SHP77 treated with DMSO at 0.1 percent for 48 hours (cell line): ENCODE measurements at regions not wholly inside any gene's neighbourhood (a gene's known extent, or its start where the extent isn't known, plus 50 kb on each side); places are given as distances from the start of the nearest gene placed in this dataset.
"Not testable (repeated sequence)": the region's sequence is repeated elsewhere in the genome, so short reads cannot be mapped to it uniquely, and the experiment has no call there.

Experiments used
- DNase-seq: peaks from one replicate; lab custom pipeline; 2025; lab: John Stamatoyannopoulos, UW

DNA sequence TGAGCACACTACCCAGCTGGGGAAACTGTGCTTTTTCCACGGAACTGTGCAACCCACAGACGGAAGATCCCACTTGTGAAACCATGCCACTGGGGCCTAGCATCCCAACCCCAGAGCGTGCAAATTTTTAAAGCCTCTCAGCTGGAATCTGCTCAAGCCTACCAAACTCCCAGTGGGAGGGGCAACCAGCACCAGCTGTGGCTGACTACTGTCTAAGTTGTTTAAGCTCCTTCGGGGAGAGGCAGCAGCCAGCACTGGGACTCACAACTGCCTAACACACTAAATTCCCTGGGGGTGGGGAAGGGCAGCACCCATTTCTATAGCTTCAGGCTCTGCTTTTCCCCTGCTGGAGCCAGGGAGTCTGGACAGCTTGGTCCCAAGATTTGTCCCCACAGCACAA lies 287.6 kb upstream of the MSX2 start:
- no peak for DNase-seq

DNA sequence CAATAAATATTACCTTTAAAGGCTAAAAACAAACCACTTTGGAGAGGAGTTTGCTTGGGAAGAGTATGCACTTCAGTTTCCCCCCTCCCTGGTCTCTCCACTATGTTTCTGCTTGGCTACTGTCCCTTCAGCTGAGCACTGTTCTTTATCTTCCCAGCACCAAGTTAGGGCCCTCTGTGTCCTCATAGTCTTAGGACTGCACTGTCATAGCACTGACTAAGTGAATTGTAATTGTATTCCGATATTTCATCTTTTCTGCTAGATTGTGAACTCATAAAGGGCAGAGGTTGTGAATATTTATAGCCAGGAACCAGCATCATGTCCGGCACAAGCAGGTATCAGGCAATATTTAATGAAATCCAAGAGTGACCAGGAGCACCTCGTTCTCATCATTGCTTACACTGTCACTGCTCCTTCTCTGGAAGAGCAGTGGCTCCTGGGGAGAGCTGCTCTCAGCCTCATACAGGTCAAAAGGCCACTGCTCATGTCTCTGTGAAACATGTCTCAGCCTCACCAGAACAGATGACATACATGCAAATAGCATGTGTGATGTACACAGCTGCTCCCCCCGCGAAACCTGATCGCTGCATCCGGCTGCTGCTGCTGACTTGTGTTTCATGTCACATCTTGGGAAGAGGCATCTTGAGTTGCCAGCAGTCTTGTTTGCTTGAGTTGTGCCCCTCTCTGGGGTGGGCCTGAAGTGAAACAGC lies 279.7 kb upstream of the MSX2 start:
- DNase-seq = no peak

DNA sequence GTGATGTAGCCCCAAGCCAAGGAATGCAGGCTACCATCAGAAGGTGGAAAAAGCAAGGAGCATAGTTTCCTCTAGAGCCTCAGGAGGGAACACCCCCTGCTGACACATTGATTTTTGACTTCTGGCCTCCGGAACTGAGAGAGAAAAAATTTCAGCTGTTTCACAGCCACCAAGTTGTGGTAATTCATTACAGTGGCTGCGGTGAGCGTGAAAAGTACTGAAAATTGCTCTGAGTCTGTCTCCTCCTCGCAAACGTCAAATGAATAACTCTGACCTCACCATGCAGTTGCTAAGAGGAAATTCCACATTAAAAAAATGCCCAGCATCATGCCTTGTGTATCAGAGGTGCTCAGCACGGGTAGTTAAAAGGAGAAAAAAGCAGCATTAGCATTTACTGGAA lies 277.9 kb upstream of the MSX2 start:
- DNase-seq = no peak

DNA sequence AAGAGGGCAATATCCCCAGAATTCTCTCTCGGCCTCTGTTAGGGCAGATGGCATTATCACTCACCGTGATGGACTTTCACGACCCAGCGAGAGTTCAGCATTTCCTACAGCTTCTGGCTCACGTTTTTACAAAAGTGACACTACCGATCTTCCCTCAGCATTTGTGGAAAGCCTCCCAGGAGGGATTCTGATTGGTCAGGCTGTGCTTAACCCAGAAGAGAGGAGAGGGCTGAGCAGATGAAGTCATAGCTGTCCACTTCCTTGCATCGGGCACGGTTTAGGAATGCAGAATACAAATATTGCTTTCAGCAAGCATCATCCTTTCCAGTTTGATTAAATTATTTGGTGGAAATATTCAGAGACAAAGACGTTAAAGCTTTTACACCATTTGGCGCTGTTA lies 277.4 kb upstream of the MSX2 start:
- DNase-seq = no peak

DNA sequence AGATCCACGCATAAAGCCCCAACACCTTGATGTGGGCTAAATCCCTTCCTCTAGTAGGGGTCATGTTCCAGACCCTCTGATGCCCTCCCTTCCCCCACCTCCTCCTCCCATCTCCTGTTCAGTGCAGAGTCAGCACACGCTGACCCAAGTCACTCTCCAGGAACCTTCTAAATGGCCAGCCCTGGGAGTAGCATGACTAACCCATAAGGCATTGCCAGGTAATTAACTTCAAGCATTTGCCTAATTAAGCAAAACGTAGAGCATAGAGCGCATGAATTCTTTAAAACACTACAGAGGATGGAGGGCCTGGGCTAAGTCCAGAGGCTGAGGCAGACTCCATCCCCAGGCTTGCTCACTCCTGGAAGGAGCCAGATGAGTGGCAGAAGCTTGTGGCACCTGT lies 276.3 kb upstream of the MSX2 start:
- DNase-seq = no peak

DNA sequence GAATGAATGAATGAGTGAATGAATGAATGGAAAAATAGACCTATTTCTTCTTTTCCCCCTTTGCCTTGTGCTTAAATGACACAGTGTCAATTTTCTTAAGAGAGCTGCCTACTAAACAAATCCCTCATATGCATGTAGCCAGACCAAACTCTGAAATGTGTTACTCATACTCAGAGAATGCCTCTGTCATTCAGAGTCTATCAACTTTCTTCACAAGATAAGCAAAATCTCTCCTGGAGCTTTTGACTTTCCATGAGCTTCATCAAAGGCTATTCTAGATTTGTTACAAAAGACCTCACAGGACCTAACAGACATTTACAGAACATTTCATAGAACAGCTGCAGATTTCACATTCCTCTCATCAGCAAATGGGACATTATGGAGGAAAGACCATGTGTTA lies 275.7 kb upstream of the MSX2 start:
- DNase-seq = no peak

DNA sequence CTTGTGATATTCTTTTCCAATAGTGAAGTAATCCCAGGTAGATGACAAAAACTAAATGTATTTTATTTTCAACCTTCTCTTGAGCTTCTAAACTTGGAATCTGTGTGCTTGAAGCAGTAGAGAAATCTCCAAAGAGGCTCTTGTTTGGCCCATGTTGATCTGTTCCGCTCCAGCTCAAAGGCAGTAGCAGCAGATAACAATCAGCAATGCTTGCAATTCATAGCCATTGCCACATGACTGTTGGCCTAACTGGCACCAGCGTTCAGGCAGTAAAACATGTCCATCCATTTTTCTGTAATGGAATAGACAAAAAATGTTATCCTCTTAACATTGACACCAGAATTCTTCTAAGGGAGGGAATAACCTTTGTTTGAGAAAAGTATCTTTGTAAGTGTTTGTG lies 270.7 kb upstream of the MSX2 start:
- no peak for DNase-seq

DNA sequence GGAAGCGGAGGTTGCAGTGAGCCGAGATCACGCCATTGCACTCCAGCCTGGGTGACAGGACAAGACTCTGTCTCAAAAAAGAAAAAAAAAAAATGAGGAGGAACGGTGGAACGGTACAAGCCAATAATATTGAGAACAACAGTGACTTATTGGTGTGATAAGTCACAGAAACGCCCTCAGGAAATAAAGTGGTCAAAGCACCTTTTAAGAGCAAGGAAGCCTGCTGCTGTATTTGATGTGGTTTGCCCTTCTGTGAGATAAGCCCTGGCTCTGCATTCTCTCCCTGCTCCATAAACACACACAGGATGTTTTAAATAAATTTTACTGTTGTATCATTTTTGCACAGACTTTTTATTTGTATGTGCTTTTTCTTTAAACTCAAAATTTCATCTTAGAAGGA lies 269.9 kb upstream of the MSX2 start:
- no peak for DNase-seq

DNA sequence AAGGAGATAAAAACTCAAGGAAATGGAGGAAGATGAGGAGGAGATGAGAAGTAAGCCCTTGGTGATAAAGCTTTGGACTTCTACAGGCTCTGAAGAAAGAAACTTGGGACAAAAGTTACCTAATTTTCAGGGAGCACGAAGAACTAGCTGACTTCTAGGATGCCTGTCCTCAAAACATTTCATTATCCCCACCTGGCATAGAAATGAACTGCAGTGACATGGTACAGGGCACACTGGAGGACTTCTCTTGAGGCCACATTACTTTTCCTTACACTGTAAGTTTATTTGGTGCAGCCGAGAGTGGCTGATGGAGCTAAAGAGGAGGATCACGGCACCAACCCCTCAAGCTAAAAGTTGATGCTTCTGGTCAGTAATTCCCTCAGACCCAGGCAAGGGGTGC lies 269.5 kb upstream of the MSX2 start:
- no peak for DNase-seq

DNA sequence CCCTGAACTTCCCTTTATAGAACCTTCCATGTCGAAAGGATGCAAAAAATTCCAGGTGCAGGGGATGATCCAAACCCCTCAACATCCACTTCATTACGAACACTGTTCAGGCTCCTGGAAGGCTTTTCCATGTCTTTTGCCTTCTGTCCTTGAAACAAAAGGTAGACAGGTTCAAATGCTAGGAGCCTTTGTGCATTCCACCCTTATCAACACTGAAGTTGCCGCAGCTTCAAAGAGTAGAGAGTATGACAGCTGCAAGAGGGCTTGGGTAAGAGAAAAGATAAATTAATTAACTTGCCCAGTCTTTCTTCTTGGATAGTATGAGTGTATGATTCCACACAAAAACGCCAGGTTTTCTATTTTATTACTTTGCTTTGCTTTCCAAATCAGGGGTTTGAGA lies 269.1 kb upstream of the MSX2 start:
- no peak for DNase-seq

DNA sequence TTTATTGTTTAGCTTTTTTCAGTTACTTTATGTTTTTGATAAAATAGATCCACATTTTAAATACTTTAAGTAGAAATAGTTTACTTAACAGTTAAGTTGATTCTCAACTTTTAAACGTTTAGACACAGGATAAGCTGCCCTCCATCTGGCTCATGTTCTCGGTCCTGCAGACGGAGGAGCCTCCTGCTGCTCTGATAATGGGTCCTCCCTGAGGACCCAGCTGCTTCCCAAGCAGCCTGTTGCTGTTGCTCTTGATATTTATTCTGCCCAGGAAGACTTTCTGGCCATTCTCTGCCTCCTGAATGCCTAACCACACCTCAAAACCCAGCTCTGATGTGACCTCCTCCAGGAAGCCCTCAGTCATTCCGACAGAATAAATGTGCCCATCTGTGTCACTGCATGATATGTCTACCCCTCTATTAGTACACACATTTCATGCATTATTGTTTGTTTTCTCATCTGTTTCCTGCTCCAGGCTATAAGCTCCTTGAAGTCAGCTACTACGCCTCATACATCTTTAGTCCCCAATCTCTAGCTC lies 267.2 kb upstream of the MSX2 start:
- no peak for DNase-seq

DNA sequence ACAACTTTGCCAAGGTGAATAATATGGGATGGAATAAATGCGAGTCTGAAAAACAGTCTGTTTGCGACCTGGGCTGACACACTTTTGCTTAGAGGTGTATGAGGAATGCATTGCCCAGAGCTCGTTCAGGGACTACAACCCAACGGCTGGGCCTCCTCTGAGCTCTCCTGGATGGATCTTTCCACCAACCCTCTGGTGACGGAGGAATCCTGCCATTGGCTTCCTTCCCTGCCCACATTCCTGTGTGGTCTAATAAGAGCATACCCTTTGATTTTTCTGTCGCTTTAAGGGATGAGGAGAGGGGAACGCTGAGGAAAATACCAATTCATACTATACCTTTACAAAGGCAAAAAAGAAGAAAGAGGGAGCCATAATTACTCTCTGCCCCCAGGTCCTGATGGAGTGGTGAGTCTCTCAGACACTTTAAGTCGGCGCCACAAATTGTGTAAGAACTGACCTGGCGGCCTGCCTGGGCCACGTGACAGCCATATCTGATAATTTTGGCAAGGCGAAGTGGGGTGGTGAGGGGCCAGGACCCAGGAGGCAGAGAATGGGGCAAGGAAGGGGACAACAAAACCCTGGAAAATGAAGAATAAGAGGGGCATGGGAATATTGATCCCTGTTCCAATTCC lies 265.2 kb upstream of the MSX2 start:
- no peak for DNase-seq

DNA sequence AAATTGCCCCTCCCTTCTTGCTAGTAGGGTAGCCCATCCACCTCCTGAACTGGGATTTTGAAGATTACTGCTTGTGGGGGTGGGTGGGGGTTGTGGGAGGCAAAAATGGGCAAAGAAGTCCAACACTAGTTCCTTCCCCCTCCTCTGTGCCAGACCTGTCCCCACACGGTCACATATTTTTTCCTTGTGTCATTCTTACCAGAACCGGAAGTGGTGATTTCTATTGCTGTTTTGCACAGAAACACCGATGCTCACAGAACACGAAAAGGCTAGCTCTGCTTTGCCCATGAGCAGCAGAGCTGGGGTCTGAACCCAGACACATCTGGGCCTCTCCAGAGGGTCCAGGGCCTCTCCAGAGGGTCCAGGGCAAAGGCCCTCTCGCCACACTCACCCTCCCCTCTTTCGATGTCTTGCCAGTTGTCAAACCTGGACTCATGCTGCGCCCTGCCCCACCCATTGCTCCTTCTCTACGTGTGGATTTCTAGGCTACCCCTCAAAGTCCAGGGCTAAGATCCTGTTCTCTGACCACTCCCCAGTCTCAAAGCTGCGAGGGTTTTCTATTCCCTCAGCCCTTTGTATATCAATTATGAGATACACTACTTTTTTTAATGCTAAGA lies 264.4 kb upstream of the MSX2 start:
- DNase-seq = no peak

DNA sequence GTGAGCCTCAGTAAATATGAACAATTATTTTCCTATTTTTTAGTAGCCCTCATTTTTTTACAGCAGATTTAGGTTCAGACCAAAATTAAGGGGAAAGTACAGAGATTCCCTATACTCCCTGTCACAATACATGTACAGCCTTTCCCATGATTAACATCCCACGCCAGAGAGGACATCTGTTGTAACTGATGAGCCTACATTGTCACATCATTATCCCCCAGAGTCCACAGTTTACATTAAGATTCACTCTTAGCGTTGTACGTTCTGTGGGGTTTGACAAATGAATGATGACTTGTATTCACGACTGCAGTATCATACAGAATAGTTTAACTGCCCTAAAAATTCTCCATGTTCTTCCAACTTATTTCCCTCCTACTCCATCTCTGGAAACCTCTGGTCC lies 262.3 kb upstream of the MSX2 start:
- no peak for DNase-seq

DNA sequence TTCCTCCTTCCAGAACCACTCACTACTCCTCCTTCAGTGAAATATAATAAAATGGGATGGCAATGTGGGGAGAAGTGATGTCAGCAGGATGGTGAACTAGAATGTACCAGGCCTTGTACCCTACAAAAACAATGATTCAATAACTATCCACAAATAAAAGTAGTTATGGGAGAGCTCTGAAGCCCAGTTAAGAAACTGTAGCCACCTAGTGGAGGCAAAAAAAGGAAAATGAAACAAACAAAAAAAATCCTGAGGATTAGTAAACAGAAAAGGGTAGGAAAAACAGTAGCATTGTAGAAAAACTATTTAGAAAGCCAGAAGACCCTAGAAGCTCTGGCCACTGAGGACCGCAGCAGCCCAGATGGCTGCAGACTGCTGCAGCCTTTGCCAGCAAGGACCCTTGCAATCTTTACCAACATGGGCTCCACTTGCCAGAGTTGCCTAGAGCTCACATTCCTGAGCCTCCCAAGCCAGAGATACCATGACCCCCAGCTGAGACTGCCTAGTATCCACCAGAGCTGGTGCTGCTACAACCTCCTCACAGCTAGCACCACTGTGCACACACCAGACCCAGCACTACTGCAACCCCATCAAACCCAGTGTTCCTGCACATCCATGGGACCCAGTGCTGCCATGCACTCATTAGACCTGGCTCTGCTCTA lies 259.7 kb upstream of the MSX2 start:
- no peak for DNase-seq

DNA sequence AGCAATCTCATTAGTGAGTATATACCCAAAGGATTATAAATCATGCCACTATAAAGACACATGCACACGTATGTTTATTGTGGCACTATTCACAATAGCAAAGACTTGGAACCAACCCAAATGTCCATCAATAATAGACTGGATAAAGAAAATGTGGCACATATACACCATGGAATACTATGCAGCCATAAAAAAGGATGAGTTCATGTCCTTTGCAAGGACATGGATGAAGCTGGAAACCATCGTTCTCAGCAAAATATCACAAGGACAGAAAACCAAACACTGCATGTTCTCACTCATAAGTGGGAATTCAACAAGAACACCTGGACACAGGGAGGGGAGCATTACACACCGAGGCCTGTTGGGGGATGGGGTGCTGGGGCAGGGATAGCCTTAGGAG lies 252.9 kb upstream of the MSX2 start:
- not testable (repeated sequence) for DNase-seq

DNA sequence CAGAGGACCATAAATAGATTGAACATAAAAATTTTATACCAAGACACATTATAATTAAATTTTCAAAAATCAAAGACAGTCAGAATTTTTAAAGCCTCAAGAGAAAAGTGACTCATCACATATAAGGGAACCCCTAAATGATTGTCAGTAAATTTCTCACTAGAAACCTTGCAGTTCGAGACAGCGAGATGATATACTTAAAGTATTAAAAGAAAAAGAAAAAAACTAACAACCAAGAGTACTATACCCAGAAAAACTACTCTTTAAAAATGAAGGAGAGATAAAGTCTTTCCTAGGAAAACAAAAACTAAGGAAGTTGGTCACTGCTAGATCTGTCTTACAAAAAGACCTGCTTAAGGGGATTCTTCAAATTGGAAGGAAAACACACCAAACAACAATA lies 251.4 kb upstream of the MSX2 start:
- DNase-seq = no peak

DNA sequence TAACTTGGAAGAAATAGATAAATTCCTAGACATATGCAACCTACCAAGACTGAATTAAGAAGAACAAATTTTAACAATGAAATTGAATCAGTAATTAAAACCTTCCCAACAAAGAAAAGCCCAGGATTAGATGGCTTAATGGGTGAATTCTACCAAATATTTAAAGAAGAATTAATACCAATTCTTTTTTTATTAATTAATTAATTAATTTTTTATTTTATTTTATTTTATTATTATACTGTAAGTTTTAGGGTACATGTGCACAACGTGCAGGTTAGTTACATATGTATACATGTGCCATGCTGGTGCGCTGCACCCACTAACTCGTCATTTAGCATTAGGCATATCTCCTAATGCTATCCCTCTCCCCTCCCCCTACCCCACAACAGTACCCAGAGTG lies 248.4 kb upstream of the MSX2 start:
- DNase-seq = not testable (repeated sequence)

DNA sequence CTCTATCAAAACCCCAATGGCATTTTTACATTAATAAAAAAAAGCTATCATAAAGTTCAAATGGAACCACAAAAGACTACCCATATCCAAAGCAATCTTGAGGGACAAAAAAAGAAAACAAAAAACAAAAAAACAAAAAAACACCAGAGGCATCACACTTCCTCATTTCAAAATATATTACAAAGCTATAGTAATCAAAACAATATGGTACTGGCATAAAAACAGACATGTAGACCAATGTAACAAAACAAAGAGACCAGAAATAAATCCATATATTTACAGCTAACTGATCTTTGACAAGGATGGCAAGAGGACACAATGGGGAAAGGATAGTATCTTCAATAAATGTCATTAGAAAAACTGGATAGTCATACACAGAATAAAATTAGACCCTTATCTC lies 245.1 kb upstream of the MSX2 start:
- no peak for DNase-seq

DNA sequence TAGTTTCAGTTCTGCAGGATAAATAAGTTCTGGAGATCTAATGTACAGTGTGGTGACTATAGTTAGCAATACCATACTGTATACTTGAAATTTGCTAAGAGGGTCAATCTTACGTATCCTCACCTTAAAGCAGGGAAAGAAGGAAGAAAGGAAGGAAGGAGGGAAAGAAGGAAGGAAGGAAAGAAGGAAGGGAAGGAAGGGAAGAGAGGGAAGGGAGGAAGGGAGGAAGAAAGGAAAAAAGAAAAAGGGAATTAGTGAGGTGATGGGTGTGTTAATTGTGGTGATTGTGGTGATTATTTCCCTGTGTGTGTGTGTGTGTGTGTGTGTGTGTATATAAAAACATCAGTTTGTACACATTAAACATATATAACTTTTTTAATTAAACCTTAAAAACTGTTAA lies 242.6 kb upstream of the MSX2 start:
- DNase-seq = no peak

DNA sequence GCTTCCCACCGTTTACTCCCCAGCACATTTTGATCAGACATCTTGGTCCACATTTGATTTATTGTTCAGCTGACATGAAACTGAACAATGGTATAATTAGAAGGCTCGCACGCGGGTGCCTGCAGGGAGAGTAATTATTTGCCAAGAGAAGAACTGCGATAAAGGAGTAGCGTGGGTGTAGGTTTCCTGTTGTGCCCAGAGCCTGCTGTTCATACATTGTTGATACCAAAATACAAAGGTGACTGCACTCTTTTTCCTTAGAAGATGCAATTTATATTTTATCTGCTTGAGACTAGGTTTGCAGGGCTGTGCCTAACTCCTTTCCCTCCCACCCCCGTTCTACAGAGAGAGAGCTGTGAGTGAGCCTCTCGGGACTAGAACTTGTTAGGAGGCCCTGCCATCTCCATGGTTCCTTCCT lies 241.8 kb upstream of the MSX2 start:
- no peak for DNase-seq

DNA sequence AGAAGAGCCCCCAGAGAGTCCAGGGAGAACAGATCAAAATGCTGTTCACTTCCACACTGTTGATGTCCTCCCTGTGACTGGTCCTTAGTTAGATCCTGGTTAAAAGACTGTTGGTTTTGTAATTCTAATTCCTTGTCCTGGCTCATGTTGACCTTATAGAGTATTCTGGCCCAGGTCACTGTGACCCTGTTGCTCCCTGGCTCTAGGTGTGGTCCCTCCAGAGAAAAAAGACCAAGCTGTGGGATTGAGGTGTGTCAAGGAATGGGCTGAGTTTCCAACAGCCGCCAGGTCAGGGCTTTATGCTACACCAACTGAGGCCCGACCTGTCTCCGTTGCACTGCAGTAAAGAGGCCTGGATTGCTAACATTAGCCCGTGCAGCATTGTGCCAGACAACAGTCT lies 241.0 kb upstream of the MSX2 start:
- no peak for DNase-seq

DNA sequence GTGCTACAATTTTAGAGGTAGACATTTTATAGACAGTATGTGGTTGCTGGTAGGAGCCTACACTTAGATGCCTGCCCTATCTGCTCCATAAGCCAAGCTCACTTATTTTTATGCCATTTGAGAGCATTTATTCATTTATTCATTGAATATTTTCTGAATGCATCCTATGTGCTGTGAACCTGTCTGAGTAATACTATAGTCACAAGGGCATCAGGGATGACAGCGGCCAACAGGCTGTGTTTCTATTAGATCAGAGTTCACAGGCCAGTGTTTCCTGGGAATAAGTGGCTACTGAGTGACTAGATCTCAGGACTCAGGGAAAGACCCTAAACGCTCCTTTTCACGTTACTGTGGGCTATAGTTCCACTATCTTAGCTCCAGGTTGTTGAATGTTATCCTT lies 235.2 kb upstream of the MSX2 start:
- no peak for DNase-seq
